ENCODE measurements at regions not wholly inside any gene's neighbourhood (a gene's known extent, or its start where the extent isn't known, plus 50 kb on each side); places are given as distances from the start of the nearest gene placed in this dataset.

DNA sequence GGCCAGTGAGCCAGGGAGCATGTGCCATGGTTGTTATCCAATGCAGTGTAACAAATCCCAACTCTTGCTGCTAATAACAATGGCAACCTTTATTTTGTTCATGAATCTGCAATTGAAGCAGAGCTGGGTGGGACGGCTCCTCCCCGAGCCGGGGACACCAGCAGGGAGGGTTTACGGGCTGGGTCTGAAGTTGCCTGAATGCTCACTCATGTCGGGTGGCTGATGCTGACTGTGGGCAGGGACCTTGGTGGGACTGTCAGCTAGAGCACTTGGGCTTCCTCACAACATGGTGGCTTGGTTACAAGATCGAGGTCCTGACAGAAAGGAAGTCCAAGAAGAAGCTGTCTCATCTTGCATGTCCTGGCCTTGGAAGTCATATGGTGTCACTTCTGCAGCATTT lies 264.5 kb downstream of the NDUFA10 start:
- no peaks in the 10 kb centered on the region for H3K36me3 ChIP-seq (ENCODE audit: control insufficient read depth, insufficient read depth, low read length)
- in situ Hi-C loops (cut with MboI) (no loop called here), intact Hi-C loops (cut with micrococcal nuclease) (no loop called here)
- no peak overlapping the region for H3K27ac ChIP-seq (ENCODE audit: extremely low read depth, low read depth, low read length)
- BruUV-seq (replicated peaks), result no TSS peak
- H2AFZ ChIP-seq (ENCODE audit: low read depth, low read length), result no peak overlapping the region
- no peak for ATAC-seq
- H3K27me3 ChIP-seq (ENCODE audit: control insufficient read depth in 2 of 2, insufficient read depth in 2 of 2, low read length in 2 of 2), result peaks cover 0 to 64% of the 10 kb centered on the region in 2 experiments; a peak in 2 of 5 replicates
- no peak for TF ChIP-seq RAD21 (CRISPR knock-in tag; conservative IDR thresholded peaks at IDR 0.05 in 1 of 2, IDR thresholded peaks at IDR 0.05 in 1 of 2)
- TF ChIP-seq, protein P1, sequence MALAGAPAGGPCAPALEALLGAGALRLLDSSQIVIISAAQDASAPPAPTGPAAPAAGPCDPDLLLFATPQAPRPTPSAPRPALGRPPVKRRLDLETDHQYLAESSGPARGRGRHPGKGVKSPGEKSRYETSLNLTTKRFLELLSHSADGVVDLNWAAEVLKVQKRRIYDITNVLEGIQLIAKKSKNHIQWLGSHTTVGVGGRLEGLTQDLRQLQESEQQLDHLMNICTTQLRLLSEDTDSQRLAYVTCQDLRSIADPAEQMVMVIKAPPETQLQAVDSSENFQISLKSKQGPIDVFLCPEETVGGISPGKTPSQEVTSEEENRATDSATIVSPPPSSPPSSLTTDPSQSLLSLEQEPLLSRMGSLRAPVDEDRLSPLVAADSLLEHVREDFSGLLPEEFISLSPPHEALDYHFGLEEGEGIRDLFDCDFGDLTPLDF (CRISPR knock-in tag; IDR thresholded peaks at IDR 0.05), result no peak
- no peak for TF ChIP-seq ZNF717 (CRISPR knock-in tag; IDR thresholded peaks at IDR 0.05)
- POLR2A ChIA-PET, result no interaction called here
- CTCF ChIA-PET (ENCODE audit: low intra/inter-chr PET ratio), result no interaction called here
- H3K4me3 ChIP-seq, result no peak overlapping the region
- H3K9me3 ChIP-seq (replicated peaks; ENCODE audit: control insufficient read depth, insufficient read depth, low read depth, low read length), result no peaks in the 10 kb centered on the region
- no peak overlapping the region for H3K4me2 ChIP-seq (ENCODE audit: insufficient read depth, low read length)
- DNase-seq (ENCODE audit: extremely low read depth in 1 of 4, low spot score in 3 of 4), result no peak
- no peaks in the 10 kb centered on the region; a peak in 1 of 5 replicates for H3K4me1 ChIP-seq (replicated peaks in 1 of 2; ENCODE audit: control insufficient read depth in 2 of 2, insufficient read depth in 2 of 2, low read length in 2 of 2)
- no peaks in the 10 kb centered on the region for H3K79me2 ChIP-seq (ENCODE audit: control insufficient read depth, insufficient read depth, low read length)
- H3K9me1 ChIP-seq (ENCODE audit: control insufficient read depth, insufficient read depth, low read length), result no peaks in the 10 kb centered on the region
- H4K20me1 ChIP-seq (replicated peaks; ENCODE audit: control insufficient read depth, insufficient read depth, low read length), result no peaks in the 10 kb centered on the region
- FAIRE-seq, result no peak
- 0% methylated on average over 6 of the region's 6 CpGs for WGBS (ENCODE audit: insufficient coverage, low coverage, missing lambda C conversion rate)
- H3K9ac ChIP-seq (ENCODE audit: insufficient read depth in 1 of 2, low read depth in 2 of 2, low read length in 2 of 2), result no peak overlapping the region

DNA sequence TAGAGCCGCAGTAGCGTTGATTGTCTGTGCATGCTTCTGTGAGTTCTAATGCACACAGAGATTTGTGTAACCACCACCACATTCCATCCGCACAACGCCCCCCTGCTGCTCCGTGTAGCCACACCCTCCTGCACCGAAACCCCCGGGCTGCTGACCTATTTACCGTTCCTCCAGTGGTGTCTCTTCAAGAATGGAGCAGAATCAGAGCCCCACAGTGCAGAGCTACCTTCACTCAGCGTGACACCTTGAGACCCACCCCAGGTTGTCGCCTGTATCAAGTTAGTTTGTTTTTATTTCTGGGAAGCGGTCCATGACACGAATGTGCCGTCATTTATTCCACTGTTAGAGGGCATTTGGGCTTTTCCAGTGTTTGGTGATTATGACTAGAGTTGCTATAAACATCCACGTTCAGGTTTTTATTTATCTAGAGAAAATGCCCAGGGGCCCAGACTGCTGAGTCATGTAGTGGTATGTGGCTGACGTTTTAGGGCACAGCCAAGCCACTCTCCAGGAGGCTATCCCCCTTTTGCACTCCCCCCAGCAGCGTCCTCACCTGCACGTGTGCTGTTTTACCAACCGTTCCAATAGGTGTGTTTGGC lies 266.8 kb downstream of the NDUFA10 start:
- Histone ChIP-seq H3K27me3 (ENCODE audit: control insufficient read depth in 2 of 2, insufficient read depth in 2 of 2, low read length in 2 of 2) (peaks cover 0 to 55% of the 10 kb centered on the region in 2 experiments; a peak in 2 of 5 replicates), H4K20me1 (replicated peaks; ENCODE audit: control insufficient read depth, insufficient read depth, low read length) (no peaks in the 10 kb centered on the region), H3K4me3 (no peak overlapping the region), H3K9me1 (ENCODE audit: control insufficient read depth, insufficient read depth, low read length) (no peaks in the 10 kb centered on the region), H3K9ac (ENCODE audit: insufficient read depth in 1 of 2, low read depth in 2 of 2, low read length in 2 of 2) (no peak overlapping the region), H3K9me3 (replicated peaks; ENCODE audit: control insufficient read depth, insufficient read depth, low read depth, low read length) (no peaks in the 10 kb centered on the region), H2AFZ (ENCODE audit: low read depth, low read length) (no peak overlapping the region), H3K36me3 (ENCODE audit: control insufficient read depth, insufficient read depth, low read length) (no peaks in the 10 kb centered on the region), H3K79me2 (ENCODE audit: control insufficient read depth, insufficient read depth, low read length) (no peaks in the 10 kb centered on the region), H3K4me2 (ENCODE audit: insufficient read depth, low read length) (no peak overlapping the region), H3K4me1 (replicated peaks in 1 of 2; ENCODE audit: control insufficient read depth in 2 of 2, insufficient read depth in 2 of 2, low read length in 2 of 2) (no peaks in the 10 kb centered on the region; a peak in 1 of 5 replicates), H3K27ac (ENCODE audit: extremely low read depth, low read depth, low read length) (no peak overlapping the region)
- 2% methylated on average over 14 of the region's 18 CpGs for WGBS (ENCODE audit: insufficient coverage, low coverage, missing lambda C conversion rate)
- in situ Hi-C loops (cut with MboI) (no loop called here), intact Hi-C loops (cut with micrococcal nuclease) (no loop called here)
- ChIA-PET CTCF (ENCODE audit: low intra/inter-chr PET ratio) (no interaction called here), POLR2A (interaction anchor here (0.6 kb wide), 1 partner anchor 32 kb away, joined by 4 read pairs; no protein-coding TSS in a partner anchor)
- DNase-seq (ENCODE audit: extremely low read depth in 1 of 4, low spot score in 3 of 4) (no peak), ATAC-seq (no peak), FAIRE-seq (no peak)
- no TSS peak for BruUV-seq (replicated peaks)
- no peak for TF ChIP-seq NFATC3 (IDR thresholded peaks at IDR 0.05)
- TF ChIP-seq ZNF76 (CRISPR knock-in tag; IDR thresholded peaks at IDR 0.05; ENCODE audit: borderline replicate concordance), result no peak
- no peak for TF ChIP-seq NR4A1 (CRISPR knock-in tag; IDR thresholded peaks at IDR 0.05)
- TF ChIP-seq NR4A1 (tag; IDR thresholded peaks at IDR 0.05), result no peak
- no peak for TF ChIP-seq SREBF2 (CRISPR knock-in tag; IDR thresholded peaks at IDR 0.05)
- no peak for TF ChIP-seq HSF4 (CRISPR knock-in tag; IDR thresholded peaks at IDR 0.05; ENCODE audit: borderline replicate concordance)
- no peak for TF ChIP-seq NR2C2 (CRISPR knock-in tag; IDR thresholded peaks at IDR 0.05)
- no peak for TF ChIP-seq NR2C2 (tag; IDR thresholded peaks at IDR 0.05)
- no peak for TF ChIP-seq XRCC3 (IDR thresholded peaks at IDR 0.05)
- TF ChIP-seq, protein P2, sequence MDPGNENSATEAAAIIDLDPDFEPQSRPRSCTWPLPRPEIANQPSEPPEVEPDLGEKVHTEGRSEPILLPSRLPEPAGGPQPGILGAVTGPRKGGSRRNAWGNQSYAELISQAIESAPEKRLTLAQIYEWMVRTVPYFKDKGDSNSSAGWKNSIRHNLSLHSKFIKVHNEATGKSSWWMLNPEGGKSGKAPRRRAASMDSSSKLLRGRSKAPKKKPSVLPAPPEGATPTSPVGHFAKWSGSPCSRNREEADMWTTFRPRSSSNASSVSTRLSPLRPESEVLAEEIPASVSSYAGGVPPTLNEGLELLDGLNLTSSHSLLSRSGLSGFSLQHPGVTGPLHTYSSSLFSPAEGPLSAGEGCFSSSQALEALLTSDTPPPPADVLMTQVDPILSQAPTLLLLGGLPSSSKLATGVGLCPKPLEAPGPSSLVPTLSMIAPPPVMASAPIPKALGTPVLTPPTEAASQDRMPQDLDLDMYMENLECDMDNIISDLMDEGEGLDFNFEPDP (CRISPR knock-in tag; IDR thresholded peaks at IDR 0.05), result no peak
- TF ChIP-seq, protein P3, sequence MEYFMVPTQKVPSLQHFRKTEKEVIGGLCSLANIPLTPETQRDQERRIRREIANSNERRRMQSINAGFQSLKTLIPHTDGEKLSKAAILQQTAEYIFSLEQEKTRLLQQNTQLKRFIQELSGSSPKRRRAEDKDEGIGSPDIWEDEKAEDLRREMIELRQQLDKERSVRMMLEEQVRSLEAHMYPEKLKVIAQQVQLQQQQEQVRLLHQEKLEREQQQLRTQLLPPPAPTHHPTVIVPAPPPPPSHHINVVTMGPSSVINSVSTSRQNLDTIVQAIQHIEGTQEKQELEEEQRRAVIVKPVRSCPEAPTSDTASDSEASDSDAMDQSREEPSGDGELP (CRISPR knock-in tag; IDR thresholded peaks at IDR 0.05; ENCODE audit: borderline replicate concordance), result no peak
